HG03378 (cell line): ENCODE measurements at regions not wholly inside any gene's neighbourhood (a gene's known extent, or its start where the extent isn't known, plus 50 kb on each side); places are given as distances from the start of the nearest gene placed in this dataset.
"Not testable (repeated sequence)": the region's sequence is repeated elsewhere in the genome, so short reads cannot be mapped to it uniquely, and the experiment has no call there.

Experiments
- ATAC-seq: cut with Tn5 transposase; IDR thresholded peaks from one replicate; pipeline ENCODE4 v1.9.1; 2021; ENCODE audit warnings: mild to moderate bottlenecking, moderate library complexity; ENCODE audit not compliant: unreplicated experiment

DNA sequence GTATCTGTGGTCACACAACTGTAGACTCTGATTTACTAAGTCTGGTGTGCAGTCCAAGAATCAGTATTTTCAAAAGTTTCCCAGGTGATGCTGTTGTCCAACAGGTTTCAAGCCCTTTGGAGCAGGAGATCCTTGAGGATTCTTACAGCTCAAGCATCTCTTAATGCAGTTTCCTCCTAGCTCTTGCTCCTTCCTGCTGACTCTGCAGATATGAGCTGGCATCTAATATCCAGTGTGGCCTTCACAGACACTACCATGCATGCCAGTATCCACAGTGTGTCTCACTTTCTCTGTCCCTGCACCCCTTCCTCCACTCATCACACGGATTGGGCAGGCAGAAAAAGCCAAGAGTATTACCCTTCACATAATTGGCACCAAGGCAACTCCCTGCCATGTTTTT lies 182.2 kb upstream of the TNC start:
- no peak for ATAC-seq

DNA sequence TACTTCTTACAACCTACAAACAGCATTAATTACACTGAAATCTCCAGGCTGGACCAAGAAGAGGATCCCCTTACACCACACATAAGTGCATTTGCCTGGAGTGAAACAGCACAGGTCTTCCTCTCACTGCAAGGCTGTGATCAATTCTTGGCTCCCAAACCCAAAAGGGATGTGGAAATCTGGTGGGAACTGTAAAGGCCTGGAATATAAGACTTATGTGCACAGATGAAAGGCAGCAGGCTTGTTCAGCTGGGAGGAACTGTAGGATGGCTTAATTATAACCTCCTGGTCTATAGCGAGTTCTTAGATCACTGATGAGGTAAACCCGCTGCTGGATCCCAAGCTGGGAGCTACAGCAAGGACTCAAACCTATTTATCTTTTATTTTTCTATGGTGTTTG lies 182.9 kb upstream of the TNC start:
- no peak for ATAC-seq

DNA sequence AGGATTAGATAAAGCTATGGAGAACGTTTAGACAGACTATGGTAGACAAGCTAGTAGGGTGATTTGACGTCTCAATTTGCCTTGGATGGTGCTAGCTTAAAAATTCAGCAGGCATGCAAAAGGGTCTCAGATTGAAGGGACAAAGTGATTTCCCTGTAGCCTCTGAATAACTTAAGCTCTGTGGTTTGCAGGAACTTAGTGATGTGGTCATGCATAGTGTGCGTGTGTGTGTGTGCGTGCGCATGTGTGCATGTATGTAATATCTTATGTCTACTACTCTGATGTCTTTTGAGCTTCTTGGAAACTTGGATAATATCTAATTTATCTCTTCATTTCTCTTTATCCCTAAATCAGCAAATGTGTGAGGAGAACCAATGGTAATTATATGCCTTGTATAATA lies 183.6 kb upstream of the TNC start:
- no peak for ATAC-seq

DNA sequence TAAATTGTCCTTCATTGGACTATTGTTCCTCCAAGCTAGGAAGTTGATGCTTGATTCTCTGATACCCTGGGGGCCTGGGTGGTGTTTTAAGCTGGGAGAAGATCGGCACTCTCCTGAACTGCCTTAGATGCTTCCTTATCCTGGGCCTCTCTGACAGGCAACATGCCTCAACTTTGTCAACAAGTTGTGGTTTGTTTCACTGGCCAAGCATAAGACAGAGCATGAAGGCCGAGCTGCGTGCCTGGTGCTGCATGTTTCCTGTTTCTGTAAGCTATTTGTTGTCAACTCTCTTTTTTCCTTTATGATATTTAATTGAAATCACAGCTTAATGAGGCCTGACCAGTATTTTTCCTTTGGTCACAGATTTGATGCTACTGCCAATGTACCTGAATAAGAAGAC lies 187.6 kb upstream of the TNC start:
- ATAC-seq = no peak

DNA sequence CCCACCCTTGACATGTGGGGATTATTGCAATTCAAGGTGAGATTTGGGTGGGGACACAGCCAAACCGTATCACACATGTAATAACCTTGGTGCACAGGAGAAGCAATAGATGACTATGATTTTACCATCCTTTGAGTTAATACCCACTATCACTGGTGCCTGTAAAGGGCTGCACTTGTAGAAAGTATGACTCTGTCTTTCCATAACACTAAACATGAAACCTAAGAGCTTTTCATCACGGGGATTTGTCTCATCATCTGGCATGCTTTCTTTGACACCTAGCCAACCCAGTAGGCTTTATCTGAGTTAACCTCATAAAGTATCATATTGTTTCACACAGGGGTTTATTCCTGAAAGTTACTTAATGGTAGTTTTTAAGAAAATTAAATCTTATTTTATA lies 188.9 kb upstream of the TNC start:
- ATAC-seq = no peak

DNA sequence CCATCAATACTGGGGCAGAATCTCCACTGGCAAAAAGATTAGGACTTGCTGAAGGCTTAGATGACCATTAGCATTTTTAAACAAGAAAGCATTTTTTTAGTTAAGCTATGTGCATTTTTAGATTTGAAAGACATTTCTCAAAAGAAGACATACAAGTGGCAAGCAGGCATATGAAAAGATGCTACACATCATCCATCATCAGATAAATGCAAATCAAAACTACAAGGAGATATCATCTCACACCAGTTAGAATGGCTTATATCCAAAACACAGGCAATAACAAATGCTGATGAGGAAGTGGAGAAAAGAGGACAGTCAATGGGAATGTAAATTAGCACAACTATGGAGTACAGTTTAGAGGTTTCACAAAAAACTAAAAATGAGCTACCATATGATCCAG lies 195.6 kb upstream of the TNC start:
- ATAC-seq = no peak

DNA sequence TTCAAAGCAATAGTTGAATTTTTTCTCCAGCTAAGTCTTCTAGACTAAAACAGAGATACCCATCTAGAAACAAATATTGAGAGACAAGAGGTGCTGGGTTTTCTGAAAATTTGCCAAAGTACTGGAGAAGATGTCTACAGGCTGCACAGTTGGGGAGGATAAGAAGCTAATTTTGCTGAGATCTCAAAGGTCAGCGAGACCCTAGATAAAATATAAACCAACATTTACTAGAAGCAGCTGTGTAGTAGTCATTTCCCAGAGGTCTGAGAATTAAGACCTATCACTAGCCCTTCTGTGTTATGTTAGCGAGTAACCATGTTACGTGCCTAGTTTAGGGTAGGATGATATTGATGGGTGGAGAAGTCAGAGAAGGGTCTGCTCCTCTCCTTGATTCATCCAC lies 208.5 kb upstream of the TNC start:
- ATAC-seq = no peak

DNA sequence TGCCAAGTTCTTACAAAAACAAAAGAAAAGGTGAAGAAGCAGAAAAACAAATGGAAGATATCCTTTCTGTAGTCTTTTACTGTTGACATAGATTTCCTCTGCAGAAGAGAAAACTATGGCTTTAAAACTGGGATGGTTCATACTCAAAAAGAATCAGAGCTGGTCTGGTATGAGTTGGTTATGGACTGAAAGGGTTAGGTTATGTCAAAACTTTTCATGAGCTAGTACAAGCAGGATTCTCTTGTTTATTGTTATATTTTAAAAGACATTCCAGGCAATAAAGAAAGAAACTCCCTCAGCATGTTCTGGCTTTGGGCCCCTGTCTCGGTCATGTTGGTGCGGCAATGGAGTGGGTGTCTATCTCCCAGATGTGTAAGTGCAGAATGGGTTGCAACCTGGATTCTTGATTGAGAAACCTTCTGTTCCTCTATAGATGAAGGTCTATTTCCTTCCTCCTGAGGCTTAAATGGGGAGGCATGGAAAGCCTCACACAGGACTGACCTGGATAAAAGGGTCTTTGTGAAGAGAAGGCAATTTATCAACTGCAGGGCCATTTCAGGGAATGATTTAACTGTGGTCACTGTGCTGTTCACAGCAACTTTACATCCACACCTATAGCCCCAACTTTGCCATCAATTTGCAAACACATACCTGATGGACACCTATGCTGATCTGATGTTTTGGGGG lies 209.6 kb upstream of the TNC start:
- no peak for ATAC-seq

DNA sequence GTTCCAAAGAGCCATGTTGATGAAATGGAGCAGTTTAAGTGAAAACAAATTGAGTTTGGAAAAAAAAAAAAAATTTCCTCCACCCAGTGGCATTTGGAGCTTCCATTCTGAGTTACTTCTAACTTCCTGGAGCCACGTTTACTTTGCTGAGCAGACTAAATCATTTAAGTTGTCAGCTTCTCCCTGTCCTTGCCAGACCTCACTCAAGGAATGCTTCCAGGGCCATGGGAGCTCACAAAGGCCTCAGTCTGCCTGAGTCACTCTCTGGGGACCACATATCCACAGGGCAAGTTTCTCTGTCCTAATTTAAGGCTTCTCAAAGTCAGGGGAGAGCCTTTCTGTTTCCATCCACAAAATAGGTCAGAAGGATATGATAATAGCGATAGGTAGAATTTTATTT lies 210.3 kb upstream of the TNC start:
- ATAC-seq = no peak

DNA sequence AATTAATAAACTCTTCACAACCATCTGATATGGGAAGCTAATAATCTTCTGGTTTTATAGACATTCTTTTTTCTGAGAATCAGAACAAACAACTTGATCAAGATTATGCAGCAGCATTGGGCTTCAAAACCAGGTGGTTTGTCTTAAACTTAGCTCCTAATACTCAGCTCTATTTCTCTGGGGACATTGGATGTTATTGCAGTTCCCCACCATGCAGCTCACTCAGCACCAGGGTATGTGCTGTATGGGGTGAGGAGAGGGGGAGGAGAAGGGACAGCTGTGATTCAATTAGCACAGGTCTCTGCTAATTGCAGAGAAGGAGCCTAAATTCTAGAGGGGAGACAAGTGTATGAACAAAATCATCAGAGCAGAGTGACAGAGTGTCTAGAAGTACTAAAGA lies 210.7 kb upstream of the TNC start:
- no peak for ATAC-seq

DNA sequence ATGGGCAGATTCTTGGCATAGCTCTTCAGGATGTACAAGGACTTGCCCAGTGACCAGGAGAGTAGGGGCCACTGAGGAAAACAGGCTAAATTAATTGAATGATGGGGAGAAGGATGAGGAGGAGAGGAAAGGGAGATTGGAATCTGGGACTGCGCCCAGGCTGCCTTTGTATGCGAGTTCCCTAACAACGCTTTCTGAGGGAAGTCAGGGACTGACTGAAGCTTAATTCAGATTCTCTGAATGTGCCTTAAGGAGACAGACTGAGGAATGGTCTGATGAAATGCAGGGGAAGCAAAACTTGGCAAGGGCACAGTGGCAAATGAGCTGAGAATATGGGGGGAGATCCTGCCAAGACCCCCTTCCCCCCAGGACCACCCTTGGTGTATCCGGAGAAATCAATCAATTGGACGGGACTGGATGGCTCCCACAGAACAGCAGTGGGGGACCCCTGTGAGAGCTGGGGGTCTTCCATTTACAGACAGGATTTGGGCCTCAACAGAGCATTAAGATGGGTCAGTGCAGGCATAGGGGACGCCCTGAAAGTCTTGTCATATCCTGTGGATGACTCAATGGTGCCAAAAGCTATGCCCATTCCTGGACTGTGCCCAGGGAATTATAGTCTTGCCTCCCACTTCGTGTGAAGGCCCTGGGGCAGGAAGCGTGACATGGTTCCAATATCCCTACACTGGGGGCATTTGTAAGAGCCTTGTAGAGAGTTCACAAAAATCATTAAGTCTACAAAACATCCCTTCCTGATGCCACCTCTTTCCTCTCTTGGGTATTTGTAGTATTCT lies 215.5 kb upstream of the TNC start:
- ATAC-seq = no peak

DNA sequence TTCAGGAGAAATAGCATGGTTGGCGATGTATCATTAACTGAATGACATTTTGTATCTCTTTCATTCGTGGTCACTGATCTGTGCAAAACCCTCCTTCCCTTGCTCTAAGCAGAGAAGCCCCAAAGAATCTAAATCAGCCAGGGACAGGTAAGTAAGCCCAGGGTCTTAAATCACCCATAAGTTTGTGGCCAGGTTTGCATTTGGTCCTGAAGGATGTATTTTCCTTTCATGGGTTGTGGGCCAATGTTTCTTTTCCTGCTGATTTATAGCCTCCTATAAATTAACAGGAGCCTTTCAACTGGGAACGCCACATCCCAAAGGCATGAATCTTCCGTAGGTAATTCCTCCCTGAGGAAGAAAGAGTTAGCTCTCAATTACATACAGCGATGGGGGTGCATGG lies 217.5 kb upstream of the TNC start:
- ATAC-seq = no peak

DNA sequence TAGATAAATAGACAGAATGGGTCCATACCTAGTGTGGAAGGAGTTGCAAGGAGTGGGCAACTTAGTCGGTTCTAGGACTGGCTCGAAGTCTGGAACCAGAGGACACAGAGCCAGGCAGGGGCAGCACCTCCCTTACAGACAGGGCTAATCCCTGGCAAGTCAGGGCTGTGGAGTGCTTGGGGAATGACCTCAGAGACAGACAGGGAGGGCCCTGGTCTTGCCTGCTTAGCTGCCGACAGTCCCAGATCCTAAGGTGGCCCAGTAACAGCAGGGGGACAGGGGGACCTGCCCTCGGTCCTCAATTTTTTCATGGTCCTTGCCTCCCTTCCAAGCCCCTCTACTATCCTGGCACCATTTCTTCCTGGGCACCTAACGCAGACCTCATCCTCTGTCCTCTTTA lies 222.4 kb upstream of the TNC start:
- no peak for ATAC-seq

DNA sequence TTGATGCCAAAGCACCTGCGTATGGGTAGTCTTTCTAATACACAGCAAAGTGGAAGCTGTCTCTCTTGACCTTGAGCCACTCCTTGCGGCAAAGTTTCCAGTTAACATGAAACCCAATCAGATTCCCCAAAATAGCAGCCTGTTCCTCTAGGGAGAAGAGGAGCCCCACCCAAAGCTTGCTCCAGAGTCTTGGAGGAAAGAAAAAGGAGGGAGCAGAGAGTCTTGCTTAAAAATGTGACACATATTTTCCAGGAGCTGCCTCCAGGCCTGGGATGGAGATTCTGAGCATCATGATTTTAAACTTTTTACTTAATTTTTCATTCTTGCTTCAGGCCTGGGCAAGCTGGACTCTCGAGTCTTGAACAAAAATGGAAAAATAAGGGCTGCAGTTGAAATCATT lies 223.5 kb upstream of the TNC start:
- ATAC-seq = no peak

DNA sequence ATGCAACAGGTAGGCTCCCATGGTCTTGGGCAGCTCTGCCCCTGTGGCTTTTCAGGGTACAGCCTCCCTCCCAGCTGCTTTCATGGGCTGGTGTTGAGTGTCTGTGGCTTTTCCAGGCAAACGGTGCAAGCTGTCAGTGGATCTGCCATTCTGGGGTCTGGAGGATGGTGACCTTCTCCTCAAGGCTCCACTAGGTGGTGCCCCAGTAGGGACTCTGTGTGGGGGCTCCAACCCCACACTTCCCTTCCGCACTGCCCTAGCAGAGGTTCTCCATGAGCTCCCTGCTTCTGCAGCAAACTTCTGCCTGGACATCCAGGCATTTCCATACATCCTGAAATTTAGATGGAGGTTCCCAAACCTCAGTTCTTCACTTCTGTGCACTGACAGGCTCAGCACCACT lies 229.8 kb upstream of the TNC start:
- not testable (repeated sequence) for ATAC-seq

DNA sequence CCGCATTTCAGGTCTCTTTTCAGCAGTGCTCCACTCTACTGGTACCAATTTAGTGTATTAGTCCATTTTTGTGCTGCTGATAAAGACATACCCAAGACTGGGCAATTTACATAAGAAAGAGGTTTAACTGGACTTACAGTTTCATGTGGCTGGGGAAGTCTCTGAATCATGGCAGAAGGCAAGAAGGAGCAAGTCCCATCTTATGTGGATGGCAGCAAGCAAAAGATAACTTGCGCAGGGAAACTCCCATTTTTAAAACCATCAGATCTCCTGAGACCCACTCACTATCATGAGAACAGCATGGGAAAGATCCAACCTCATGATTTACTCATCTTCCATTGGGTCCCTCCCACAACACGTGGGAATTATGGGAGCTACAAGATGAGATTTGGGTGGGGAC lies 231.0 kb upstream of the TNC start:
- ATAC-seq = not testable (repeated sequence)

DNA sequence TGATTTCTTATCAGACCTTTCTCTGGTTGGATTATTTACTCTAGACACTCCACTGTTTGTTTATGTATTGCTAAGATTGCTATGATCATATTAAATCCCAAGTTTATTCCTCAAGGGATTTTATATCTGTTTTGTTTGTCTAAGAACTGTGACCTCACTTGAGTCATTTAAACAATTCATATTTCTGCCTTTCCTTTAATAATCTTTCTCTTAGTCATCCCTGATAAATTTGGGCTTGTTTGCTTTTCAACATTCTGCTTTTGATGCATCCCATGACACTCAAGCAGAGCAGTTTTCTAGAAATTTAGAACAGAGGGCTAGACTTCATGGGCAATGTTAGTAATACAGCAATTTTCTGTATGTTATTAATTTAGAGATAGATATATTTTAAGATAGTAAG lies 231.6 kb upstream of the TNC start:
- ATAC-seq = no peak

DNA sequence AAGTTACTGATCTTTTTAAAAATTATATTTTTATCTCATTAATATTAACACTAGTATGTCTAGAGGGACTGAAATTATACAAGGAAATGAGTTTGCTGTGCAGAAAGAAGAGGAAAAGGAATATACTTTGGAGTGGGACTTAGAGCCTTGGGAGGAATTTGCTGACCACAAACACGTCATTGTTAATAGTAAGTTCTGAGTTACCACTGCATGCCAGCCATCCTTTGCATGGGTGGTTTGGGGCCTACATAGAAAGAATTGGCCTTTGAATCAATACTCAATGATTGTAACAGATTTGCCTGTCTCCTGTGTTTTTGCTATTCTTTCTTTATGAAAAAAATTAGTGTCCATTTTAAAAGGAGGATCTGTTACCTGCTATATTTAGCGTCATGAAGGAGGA lies 232.6 kb upstream of the TNC start:
- ATAC-seq = no peak

DNA sequence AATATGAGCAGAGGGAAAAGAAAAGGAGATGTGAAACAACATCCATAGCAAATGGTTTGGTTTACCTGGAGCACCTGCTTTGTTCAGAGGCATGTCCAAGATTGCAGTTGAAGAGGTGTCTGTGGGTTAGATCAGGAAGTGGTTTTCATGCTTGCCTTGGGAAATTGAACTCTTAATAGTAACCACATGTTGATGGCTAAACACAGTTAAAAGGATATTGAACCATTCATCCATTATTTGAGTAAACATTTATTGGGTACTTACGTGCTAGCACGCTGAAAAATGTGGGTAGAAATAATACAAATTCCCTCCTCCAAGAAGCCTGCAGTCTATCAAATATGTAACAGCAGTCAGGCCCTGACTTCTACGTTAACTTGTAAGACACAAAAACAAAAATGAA lies 235.7 kb upstream of the TNC start:
- no peak for ATAC-seq

DNA sequence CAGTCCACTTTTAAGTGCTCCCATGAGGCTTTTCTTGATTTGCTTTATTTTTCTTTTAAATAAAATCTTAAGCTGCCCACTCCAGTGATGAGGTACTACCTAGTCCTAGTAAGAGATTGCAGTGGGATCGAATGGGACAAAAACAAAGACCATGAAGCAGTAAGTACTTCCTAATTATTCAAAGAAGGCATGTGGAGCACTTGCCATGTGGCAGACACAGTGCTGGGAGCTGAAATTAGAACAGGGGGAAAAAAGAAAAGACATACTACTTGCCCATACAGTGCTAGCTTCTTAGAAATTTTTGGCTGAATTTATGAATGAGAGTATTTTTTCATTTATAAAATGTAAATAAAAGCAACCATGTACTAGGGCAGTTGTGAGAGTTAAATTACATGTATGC lies 239.9 kb upstream of the TNC start:
- no peak for ATAC-seq

DNA sequence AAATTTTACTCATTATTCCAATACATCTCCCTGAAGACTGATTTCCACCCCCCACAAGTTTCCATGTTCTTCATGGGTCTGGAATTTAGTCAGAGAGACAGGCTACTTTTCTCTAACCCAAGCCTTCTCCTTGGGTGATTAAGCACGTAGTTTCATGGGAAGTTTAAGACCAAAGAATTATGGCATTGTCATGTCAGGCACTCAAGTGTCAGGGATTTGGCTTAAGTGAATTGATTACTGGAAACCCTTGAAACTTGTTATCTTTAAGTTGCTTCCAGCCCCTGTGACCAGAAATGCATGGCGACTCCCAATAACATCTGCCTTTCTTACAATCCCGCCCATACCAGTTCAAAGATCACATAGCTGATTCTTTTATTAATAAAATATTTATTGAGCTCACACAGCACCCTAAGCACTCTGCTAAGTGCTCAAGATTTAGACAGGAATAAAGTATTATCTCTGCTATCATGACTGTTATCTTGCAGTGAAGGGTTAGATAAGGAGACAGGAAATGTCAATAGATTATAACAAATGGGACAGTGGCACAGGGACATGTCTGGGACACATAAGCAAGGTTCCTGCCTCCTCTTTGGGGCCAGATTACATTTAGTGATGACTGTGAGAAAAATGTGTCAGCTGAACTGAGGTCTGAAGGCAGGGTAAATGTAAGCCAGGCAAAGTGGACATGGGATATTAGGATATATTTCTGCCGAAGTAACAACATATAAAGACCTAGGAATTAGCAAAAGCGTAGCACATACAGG lies 241.2 kb upstream of the TNC start:
- no peak for ATAC-seq

DNA sequence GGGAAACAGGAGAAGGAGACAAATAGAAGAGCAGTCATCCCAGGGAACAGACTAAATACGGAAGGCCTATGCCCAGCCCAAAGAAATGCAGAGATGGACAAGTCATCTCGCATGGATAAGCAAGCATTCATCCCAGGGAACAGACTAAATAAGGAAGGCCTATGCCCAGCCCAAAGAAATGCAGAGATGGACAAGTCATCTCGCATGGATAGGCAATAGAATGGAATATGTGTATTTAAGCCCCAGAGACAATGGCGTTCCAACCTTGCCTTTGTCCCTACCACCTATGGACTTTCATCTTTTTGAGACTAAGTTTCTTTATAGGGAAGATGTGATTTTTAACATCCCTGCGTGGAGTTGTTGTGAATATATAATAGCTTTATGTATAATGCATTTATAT lies 242.2 kb upstream of the TNC start:
- no peak for ATAC-seq
